GM18502 (cell line): ENCODE measurements at regions not wholly inside any gene's neighbourhood (a gene's known extent, or its start where the extent isn't known, plus 50 kb on each side); places are given as distances from the start of the nearest gene placed in this dataset.

Experiments used
- ATAC-seq: cut with Tn5 transposase; IDR thresholded peaks from one replicate; pipeline ENCODE4 v1.9.1; 2021; ENCODE audit warnings: mild to moderate bottlenecking; ENCODE audit not compliant: unreplicated experiment, poor library complexity

DNA sequence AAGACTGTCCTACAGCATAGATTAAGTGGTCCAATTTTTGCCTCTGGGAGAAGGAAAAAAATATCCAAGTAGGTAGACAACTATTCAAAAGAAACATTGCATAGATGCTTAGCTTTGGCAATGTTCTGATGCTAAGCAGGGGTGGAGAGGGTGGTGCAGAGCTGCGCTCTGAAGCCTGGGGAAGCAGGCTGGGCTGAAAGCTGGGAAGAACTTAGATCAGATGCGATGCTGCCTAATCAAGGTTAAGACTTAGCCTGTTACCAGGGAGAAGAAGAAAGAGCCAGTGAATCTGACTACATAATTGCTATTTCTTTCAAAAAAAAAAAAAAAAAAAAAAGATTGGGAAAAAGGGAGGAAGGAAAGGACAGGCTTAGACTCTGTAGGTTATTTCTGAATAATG, 89.0 kb upstream of the SCOC start:
- no peak for ATAC-seq

DNA sequence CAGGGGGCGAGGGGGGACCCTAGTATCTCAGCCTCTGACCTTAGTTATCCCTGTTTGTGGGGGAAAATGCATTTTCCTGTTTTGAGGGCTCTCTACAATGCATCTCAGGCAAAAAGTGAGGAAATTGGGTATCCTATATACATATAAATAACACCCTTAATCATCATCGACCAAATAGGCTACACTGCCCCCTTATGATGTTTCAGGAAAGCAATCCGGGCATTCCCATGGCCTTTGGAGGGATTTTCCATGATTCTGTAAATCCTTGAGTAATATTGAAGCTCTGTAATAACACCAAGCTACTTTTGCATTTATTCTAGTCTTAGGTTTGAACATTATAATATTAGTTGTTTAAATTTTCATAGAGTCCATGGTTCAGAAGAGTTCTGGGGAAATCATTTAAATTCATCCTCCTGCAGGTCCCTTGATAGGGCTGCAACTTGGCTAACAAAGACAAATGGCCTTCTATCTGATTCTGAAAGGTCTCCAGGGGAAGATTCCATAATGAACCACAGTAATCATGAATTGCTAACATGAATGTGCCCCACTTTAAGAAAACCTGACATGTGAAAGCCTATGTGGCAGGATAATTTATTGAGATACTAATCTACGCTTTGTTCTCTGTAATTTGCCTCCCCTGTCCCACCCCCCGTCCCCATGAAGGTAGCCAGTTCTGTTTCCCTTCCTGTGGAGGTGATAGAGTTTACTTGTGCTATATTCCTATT, 91.5 kb upstream of the SCOC start:
- ATAC-seq, result no peak

DNA sequence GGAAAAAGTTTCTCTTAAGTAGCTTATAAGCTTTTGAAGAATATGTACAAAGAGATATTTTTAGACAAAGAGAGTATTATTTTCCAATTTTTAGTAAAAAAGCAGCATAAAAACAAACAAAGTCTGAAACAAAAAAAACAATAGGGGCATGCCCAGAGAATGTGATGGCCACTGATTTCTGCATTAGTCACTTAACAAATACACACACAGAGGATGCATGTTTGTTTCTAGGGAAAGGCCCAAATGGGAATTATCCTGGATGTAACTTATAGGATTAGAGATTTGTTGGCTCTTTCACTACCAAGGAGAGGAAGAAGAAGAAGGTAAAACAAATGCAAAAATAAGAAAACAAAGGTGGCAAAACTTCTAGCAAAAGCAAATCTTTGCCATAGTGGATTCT, 95.9 kb upstream of the SCOC start:
- no peak for ATAC-seq

DNA sequence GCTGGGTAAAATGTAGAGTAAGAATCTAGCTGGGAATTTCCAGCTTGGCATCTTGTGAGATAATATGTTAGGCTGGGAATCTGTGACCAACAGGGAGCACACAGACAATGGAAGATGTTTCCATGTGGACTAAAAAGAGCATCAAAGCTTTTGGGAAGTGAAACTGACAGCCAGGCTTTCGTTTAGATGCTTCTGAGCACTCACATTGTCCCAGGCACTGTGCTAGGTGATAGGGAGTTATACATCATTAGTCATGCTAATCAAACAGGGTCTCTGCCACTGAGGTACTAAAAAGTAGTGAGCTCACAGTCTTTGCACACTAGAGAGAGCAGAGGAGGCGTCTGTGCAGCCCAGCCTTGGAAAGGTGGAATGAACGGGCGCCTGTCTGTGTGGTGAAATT, 101.9 kb upstream of the SCOC start:
- ATAC-seq, result no peak

DNA sequence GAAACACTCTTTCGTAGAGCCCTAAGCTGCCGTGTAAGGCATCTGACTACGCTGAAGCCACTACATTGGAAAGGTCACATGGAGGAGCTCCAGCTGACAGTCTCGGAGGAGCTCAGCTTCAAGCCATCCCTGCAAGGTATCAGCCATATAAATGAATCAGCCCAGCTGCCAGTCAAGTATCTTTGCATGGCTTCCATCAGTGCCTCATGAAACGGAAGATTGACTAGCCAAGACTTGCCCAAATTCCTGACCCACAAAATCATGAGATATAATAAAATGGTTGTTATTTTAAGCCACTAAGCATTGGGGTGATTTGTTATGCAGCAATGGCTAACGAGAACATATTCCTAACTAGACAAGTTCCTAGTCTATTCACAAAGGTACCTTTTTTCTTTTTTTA, 104.1 kb upstream of the SCOC start:
- no peak for ATAC-seq

DNA sequence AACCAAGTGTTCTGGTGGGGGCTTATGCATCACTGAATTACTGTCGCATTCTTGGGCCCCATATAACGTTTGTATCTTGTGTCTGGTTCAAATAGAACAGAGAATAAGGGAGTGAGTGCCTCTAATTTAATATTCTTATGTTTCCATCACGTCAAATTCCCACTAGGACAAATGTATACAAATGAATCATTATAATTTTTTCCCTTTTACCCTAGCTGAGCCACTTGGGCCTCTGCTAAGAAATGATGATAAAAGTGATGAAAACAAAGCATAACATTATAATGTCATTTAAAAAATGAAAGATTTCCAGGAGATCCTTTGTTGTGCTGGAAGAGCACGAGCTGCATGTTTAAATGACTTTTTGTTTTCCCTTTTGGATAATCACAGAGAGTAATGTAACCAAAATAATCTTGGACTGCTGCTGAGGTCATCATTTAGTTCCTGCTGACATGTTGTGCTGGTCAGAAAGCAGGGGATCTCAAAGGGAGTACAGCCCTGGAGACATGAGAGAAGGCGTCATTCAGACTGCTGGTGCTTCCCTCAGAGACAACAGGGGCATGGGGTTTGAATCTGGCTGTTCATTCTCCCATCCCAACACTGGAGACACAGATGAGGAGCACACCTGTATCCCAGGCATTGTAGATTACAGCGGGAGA, 105.1 kb upstream of the SCOC start:
- no peak for ATAC-seq

DNA sequence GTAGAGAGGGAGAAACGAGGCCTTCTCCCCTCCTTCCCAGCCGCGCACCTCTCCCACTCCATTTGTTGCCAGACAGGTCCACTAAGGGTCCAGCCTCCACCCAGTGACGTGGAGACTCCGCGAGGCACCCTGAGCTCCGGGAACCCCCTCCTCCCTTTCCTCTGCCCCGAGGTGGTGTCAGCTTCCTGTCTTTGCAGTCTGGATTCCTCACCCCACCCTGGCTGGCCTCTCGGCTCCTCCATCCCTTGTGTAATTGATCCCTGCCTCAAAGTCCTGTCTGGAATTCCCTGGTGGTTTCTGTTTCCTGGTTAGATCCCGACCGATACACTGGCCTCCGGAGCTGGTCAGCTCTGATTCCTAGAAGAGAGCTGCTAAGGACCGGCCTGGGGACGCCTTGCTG, 105.9 kb upstream of the SCOC start:
- ATAC-seq, result no peak

DNA sequence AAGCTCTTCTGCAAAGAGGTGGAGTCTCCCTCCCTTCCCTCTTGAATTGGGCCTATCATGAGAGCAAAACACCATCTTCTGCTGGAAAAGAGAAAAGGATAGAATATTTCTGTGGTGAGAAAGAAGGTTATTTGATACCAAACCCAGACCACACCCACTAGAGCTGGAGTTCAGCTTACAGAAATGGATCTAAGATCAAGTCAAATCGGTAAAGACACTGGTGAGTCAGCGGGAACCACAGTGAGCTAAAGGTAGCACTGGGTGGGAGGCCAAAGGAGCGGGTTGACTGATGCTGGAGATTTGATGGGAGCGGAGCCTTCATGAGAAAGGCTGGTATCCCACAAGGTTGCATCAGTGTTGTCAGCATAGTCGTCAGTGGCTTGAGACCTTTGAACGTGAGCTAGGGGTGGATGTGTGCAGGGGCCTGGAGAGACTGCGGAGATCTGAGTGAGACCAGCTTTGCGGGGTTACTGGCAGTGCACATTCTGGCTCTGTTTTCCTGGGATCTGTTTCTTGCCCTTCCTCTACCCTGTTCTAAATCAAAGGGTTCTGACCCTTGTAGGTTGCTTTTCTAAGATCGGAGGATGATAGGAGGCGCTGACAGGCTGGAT, 106.4 kb upstream of the SCOC start:
- ATAC-seq, result no peak

DNA sequence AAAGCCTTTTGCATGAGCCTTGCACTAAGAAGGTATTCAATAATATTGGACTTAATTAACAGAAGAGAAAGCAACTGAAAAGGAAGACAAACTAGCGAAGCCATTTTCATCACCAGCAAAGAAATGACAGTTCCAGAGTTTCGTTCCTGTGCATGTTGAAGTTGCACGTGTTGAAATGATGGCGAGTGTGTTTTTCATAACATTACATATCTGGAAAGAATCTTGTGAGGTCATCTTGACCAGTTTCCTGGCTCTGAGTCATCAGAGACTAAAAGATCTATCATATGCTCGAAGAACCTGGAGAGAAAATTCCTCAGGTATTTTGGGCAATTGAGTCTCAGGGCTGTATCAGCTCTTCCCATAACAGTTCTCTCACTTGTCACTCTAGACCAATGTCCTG, 106.2 kb upstream of the MAML3 start:
- no peak for ATAC-seq

DNA sequence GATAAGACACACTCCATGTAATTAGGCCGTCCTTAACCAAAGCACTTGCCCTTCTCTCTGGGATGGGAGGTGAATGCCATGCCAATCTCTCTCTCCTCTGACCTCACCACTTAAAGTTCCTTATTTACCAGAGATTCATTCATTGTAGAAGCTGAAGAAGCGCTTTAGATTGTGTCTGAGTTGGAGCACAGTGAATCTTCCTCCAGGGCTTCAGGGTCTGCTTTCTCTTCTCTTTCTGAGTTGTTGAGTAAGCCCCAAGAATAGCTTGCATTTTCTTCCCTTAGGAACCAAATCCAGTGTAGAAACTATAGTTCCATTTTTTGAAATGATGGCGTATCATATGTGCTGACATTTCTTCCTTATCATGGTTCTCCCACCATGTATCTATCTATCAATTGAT, 104.5 kb upstream of the MAML3 start:
- ATAC-seq, result no peak

DNA sequence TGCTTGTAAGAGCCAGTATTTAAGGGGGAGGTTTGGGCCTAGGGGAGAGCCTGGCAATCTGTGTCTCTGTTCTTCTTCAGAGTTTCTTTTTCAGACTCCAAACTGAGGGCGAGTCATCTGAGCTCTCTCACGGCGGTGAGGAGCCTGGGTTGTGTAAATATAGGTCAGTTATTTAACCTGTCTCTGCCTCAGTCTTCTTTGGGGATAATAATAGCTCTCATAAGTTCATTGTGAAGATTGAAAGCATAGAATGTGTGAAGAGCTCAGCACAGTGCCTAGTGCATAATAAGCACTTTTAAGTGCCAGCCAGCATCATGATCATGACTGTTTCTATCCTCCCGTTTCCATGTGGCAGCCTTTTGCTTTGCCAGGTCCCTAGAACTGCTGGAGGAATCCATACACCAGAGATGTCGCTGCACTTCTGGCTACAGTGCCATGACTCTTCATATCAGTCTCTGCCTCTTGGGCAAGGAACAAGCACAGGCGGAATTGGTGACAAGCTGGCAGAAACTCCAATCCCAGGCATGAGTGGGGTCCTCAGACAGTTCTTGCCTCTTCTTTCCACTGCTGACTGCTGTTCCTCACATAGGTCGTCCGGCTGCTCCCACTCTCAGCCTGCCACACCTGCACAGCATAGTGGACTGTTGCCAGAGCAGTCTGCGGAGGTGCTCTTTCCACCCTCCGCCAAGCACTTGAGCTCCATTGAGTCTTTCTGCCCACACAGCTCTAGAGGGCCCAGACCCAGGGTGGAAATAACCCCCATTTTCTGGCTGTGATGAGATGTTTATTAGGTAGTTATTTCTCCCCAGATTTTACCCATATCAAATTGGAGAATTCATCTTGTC, 103.7 kb upstream of the MAML3 start:
- no peak for ATAC-seq

DNA sequence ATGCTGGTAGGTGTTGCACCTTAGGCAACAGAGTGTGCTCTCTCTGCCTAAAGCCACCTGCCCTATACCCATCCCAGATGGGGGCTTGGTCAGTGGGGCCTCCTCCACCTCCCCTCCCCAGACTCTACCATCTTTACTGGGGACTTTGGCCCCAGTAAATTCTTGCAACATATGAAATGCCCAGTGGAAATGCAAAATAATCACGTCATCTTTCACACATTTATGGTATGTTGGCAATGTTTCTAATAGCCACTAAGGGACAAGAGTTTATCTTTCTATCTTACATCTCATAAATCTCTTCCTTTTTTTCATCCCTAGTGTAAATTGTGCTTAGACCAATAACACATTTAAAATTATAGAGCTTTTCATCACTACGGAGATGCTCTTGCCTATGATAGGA, 103.0 kb upstream of the MAML3 start:
- no peak for ATAC-seq

DNA sequence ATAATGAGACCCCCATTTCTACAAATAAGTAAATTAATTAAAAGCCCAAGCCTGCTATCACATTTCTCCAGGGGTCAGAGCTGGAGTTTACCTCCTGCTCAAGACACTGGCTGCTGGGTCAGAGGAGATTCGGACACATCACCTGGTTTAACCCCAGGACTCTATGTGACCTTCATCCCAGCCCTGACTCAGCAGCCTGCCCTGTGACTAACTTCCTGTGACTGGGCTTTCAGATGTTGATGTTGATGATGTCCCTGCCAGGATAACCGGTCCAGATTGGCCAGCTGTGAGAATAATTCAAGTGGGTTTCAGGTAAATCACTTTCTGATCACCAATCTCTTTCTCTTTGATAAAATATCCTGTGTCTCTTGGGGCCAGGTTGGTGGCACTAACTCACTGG, 102.4 kb upstream of the MAML3 start:
- no peak for ATAC-seq

DNA sequence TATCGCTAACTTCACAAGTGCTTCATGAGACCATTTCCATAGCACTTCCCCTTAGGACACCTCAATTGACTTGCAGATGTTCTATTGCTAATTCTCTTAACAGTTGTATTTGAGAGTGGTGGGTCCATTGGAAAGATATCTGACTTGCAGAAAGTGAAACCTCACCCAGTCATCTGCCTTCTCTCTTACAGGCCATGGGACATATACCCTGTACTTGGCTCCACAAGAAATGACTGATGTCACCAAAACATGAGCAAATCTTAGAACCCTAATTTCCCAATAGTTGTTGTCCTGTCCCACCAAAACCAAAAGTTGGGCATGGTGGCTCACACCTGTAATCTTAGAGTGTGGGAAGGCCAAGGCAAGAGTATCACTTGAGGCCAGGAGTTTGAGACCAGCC, 101.9 kb upstream of the MAML3 start:
- no peak for ATAC-seq

DNA sequence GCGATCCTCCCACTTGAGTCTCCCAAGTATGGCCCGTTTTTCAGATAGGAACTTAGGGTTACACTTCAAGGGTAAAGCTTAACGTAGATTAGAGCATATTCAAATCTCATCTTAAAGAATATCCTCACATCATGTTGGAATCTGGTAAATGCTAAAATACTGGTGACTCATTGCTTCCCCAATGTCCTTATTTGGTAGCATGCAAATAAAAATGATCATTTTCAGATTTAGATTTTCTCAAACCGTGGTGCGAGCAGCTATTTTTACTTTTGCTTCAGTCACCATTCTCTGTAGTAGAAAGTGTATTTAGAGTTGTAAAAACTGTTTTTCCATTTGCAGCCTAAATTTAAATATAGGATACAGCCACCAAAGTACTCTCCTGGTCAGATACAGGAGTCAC, 101.5 kb upstream of the MAML3 start:
- ATAC-seq, result no peak

DNA sequence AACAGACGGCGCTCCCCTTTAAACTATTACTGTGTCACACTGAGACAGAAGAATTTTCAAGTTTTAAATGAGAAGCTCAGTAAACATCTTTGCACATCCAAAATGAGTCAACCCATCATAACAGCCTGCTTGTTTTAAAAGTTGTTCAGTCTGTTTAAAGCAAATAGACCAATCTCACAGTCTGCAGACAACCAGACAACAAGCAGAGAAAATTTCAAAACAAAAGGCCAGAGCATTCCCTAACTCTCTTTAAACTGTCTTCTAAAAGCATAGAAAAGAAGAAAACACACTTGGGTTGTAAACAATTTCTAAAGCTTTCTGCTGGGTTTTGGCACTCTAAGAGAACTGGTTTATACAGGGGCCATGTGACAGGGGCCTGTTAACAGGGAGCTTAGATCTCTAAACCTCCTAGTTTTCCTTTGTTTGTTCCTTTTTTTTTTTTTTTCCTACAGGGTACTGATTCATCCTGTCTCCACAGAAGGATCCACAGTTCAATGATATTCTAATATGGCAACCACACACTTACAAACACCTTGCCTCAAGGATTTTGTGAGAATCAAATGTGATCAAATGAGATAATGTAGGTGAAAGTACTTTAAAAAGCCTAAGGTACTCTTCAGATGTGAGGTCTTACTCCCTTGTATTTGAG, 100.8 kb upstream of the MAML3 start:
- no peak for ATAC-seq

DNA sequence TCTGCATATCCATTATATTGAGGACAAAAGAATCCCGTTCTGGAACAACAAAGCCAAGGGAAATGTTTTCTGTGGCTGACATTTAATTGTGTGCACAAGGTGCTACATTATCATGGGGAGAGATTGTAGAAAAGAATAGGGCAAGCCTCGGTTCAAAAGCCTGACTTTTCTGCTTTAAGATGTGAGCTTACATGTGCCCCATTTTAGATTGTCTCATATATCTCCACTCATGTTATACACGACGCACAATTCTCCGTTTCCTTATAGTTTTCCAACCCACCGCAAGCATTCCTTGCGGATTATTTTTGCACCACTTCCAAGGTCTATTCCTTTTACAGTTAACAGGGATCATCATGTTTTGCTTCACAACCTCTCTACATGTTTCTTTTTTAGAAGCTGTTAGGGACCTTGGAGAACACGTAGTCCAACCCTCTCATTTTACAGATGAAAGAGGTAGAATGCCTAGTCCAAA, 99.6 kb upstream of the MAML3 start:
- ATAC-seq, result no peak

DNA sequence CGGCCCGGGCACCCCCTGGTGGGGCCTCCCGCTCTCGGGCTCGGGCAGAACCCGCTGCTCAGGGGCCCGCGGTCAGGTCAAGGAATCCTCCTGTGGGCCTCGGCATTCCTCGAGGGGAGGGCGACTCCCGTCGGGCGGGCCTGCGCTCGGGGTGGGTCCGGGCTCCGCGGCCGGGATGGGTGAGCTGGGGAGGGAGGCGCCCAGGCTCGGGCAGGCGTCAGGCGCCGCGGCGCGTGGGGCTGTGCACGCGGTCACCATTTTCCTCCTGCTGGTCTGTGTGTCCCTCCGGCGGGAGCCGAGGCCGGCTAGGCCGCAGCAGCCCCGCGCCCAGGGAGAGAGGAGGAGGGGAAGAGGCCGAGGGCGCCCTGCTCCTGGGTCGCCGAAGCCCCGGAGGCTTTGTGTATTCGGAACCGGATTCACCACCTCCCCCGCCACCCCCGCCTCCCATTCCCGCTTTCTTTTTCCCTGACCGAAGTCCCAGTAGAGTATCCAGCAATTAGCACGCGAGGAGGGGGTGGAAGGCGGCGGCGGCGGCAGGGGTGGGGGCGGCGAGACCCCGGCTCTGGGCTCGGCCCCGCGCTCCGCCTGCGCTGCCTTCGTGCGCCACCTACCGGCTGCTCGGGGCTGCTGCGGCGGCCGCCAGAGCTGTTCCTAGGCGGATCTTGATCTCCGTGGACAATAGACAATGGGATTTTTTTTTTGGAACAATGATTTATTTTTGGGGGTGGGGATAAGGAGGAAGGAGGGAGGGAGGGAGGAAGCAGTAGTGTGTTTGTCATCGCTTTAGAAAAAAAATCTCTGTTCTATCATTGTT, 99.0 kb upstream of the MAML3 start:
- peak; percentile 63 for ATAC-seq

DNA sequence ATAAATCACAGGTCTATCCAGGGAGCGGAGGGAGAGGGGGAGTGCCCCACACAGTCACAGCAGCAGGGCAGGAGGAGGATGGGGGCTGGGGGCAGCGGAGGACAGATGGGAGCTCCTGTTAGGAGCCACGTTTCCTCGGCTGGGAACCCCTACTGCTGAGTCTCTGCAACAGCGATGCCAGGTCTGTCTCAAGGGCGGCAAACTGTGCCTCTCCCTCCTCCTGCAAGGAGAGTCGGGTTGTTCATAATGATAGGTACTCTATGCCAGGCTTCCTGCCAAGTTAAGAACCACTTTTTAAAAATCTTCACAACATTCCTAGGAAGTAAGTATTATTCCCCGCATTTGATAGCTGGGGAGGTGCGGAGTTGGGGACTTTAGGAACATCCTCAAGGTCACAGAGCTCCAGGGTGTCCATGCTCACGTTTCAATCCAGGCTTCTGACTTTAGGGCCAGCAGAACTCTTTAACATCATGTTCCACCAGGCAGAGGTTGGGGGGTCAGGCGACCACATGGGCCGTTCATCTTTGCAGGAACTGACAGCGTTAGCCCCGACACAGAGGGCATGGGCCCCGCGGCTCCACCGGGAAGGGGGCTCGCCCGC, 98.3 kb upstream of the MAML3 start:
- no peak for ATAC-seq
